Hepatocyte (in vitro differentiated cells): ENCODE measurements at regions not wholly inside any gene's neighbourhood (a gene's known extent, or its start where the extent isn't known, plus 50 kb on each side); places are given as distances from the start of the nearest gene placed in this dataset.

Experiments
- EZH2 ChIP-seq: fragments of 200-600 bp; sonication (generic); IDR thresholded peaks from 2 replicates; pipeline ENCODE4 v1.6.1; 2016; ENCODE audit warnings: antibody characterized with exemption, mild to moderate bottlenecking, borderline replicate concordance
- TF ChIP-seq, protein P1 (sequence below): fragments of 200-600 bp; sonication (generic); IDR thresholded peaks from 2 replicates; pipeline ENCODE4 v1.5.1; 2016; ENCODE audit warnings: antibody characterized with exemption, mild to moderate bottlenecking; ENCODE audit not compliant: poor library complexity

DNA sequence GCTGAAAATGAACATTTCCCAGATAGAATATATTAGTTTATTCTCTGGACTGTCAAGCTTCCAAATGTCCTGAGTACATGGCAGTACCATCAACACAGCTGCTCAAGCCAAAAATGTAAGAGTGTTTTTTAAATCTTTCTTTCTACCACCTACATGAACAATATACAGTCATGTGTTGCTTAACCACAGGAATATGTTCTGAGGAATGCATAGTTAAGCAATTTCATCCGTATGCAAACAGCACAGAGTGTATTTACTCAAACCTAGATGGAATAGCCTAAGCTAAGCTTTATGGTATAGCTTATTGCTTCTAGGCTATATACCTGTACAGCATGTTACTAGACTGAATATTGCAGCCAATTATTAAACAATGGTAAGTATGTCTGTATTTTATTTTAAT is 561.9 kb upstream of the ADGRL4 start:
- TF ChIP-seq EZH2, result no peak
- TF ChIP-seq, protein P1, sequence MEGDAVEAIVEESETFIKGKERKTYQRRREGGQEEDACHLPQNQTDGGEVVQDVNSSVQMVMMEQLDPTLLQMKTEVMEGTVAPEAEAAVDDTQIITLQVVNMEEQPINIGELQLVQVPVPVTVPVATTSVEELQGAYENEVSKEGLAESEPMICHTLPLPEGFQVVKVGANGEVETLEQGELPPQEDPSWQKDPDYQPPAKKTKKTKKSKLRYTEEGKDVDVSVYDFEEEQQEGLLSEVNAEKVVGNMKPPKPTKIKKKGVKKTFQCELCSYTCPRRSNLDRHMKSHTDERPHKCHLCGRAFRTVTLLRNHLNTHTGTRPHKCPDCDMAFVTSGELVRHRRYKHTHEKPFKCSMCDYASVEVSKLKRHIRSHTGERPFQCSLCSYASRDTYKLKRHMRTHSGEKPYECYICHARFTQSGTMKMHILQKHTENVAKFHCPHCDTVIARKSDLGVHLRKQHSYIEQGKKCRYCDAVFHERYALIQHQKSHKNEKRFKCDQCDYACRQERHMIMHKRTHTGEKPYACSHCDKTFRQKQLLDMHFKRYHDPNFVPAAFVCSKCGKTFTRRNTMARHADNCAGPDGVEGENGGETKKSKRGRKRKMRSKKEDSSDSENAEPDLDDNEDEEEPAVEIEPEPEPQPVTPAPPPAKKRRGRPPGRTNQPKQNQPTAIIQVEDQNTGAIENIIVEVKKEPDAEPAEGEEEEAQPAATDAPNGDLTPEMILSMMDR, result no peak
